Osteoblast (primary cell): ENCODE measurements at regions not wholly inside any gene's neighbourhood (a gene's known extent, or its start where the extent isn't known, plus 50 kb on each side); places are given as distances from the start of the nearest gene placed in this dataset.

Source experiments
- DNase-seq: peaks from one replicate; pipeline ENCODE4 v3.0.0; 2011; ENCODE audit warnings: low spot score, mixed read lengths; ENCODE audit not compliant: insufficient read length; ENCODE audit errors: missing footprints
- H2AFZ ChIP-seq: 2 replicates; pipeline ENCODE4 v1.6.0; 2011; ENCODE audit warnings: mild to moderate bottlenecking, low read length
- H3K27ac ChIP-seq: 2 replicates; pipeline ENCODE4 v1.5.1; 2011; ENCODE audit warnings: mild to moderate bottlenecking, low read depth, low read length, moderate library complexity
- H3K27me3 ChIP-seq: 2 replicates; pipeline ENCODE4 v1.6.0; 2012; ENCODE audit warnings: mild to moderate bottlenecking, control low read depth, inconsistent platforms, low read length, moderate library complexity; ENCODE audit not compliant: insufficient read depth
- H3K36me3 ChIP-seq: 2 replicates; pipeline ENCODE4 v1.5.1; 2011; ENCODE audit warnings: mild to moderate bottlenecking, low read length, control low read depth, moderate library complexity; ENCODE audit not compliant: insufficient read depth
- H3K4me1 ChIP-seq: 2 replicates; pipeline ENCODE4 v1.5.1; 2011; ENCODE audit warnings: mild to moderate bottlenecking, low read length, control low read depth, moderate library complexity; ENCODE audit not compliant: insufficient read depth
- H3K4me2 ChIP-seq: 2 replicates; pipeline ENCODE4 v1.6.0; 2011; ENCODE audit warnings: mild to moderate bottlenecking, low read length; ENCODE audit not compliant: insufficient read depth
- H3K4me3 ChIP-seq: fragments of 200-600 bp; sonication (generic); 3 replicates; pipeline ENCODE4 v1.5.1; 2012; ENCODE audit warnings: mild to moderate bottlenecking, low read length, inconsistent platforms; ENCODE audit not compliant: insufficient read depth
- H3K79me2 ChIP-seq: 2 replicates; pipeline ENCODE4 v1.6.0; 2012; ENCODE audit warnings: mild to moderate bottlenecking, low read length, control low read depth, inconsistent platforms; ENCODE audit not compliant: insufficient read depth
- H3K9me3 ChIP-seq: 2 replicates; pipeline ENCODE4 v1.5.1; 2011; ENCODE audit warnings: low read depth, low read length, control low read depth
- H4K20me1 ChIP-seq: 2 replicates; pipeline ENCODE4 v1.6.0; 2012; ENCODE audit warnings: mild to moderate bottlenecking, low read length, control low read depth; ENCODE audit not compliant: insufficient read depth
- CTCF ChIP-seq: IDR thresholded peaks from 2 replicates; pipeline ENCODE4 v1.5.1; 2011; ENCODE audit warnings: mild to moderate bottlenecking, low read depth, low read length, moderate library complexity; ENCODE audit errors: extremely low read depth

GRCh38 chr1:38175121-38175520 is 128.5 kb upstream of the POU3F1 start:
- H3K4me2 ChIP-seq: no peak overlapping the region
- no peaks in the 10 kb centered on the region for H3K27me3 ChIP-seq
- no peak for DNase-seq
- no peaks in the 10 kb centered on the region for H3K9me3 ChIP-seq
- H3K79me2 ChIP-seq: no peaks in the 10 kb centered on the region
- H4K20me1 ChIP-seq: no peaks in the 10 kb centered on the region
- H3K27ac ChIP-seq: no peak overlapping the region
- no peak overlapping the region for H3K4me3 ChIP-seq
- no peaks in the 10 kb centered on the region for H3K4me1 ChIP-seq
- H2AFZ ChIP-seq: no peak overlapping the region
- TF ChIP-seq CTCF: no peak
- H3K36me3 ChIP-seq: no peaks in the 10 kb centered on the region

GRCh38 chr1:38173848-38174247 is 127.3 kb upstream of the POU3F1 start:
- Histone ChIP-seq H3K27ac (no peak overlapping the region), H2AFZ (no peak overlapping the region), H3K4me3 (no peak overlapping the region), H4K20me1 (no peaks in the 10 kb centered on the region), H3K27me3 (no peaks in the 10 kb centered on the region), H3K9me3 (no peaks in the 10 kb centered on the region), H3K36me3 (no peaks in the 10 kb centered on the region), H3K4me1 (no peaks in the 10 kb centered on the region), H3K79me2 (no peaks in the 10 kb centered on the region), H3K4me2 (no peak overlapping the region)
- no peak for TF ChIP-seq CTCF
- DNase-seq: no peak

GRCh38 chr1:38173157-38173831 is 126.7 kb upstream of the POU3F1 start:
- Histone ChIP-seq H3K9me3 (no peaks in the 10 kb centered on the region), H3K4me1 (no peaks in the 10 kb centered on the region), H3K4me2 (no peak overlapping the region), H4K20me1 (no peaks in the 10 kb centered on the region), H2AFZ (no peak overlapping the region), H3K4me3 (no peak overlapping the region), H3K79me2 (no peaks in the 10 kb centered on the region), H3K27me3 (no peaks in the 10 kb centered on the region), H3K27ac (no peak overlapping the region), H3K36me3 (no peaks in the 10 kb centered on the region)
- no peak for DNase-seq
- TF ChIP-seq CTCF: no peak

GRCh38 chr1:38169121-38169520 is 122.5 kb upstream of the POU3F1 start:
- Histone ChIP-seq H3K4me2 (no peak overlapping the region), H3K9me3 (no peaks in the 10 kb centered on the region), H3K4me1 (no peaks in the 10 kb centered on the region), H3K27me3 (no peaks in the 10 kb centered on the region), H3K4me3 (no peak overlapping the region), H2AFZ (no peak overlapping the region), H4K20me1 (no peaks in the 10 kb centered on the region), H3K27ac (no peak overlapping the region), H3K79me2 (no peaks in the 10 kb centered on the region), H3K36me3 (no peaks in the 10 kb centered on the region)
- peak; percentile 62 for DNase-seq
- TF ChIP-seq CTCF: no peak
